Endometrial microvascular endothelial cells (primary cell): ENCODE measurements at regions not wholly inside any gene's neighbourhood (a gene's known extent, or its start where the extent isn't known, plus 50 kb on each side); places are given as distances from the start of the nearest gene placed in this dataset.

Experiments
- in situ Hi-C: cut with HindIII; loops from 2 replicates; pipeline ENCODE4 v1.10.0; 2017; ENCODE audit warnings: low sequenced_read_pairs, low pct_unique_long_range_greater_than_20kb; ENCODE audit errors: inconsistent ontology term

- in situ Hi-C loops, result loop anchor here (25.0 kb wide), 1 partner anchor 370 kb away; no protein-coding TSS in a partner anchor
Measured at GRCh38 chr4:10167201-10167600, 50.6 kb upstream of the WDR1 start.
